Left ventricle myocardium inferior (tissue), 1 donor: ENCODE measurements at regions not wholly inside any gene's neighbourhood (a gene's known extent, or its start where the extent isn't known, plus 50 kb on each side); places are given as distances from the start of the nearest gene placed in this dataset.
"Not testable (repeated sequence)": the region's sequence is repeated elsewhere in the genome, so short reads cannot be mapped to it uniquely, and the experiment has no call there.

Experiments
- DNase-seq: peaks from one replicate; pipeline ENCODE4 v3.0.0-alpha.2; 2020
- H3K27ac ChIP-seq: fragments of 200-600 bp; replicated peaks from 2 replicates; pipeline ENCODE4 v1.8.0; 2021
- H3K27me3 ChIP-seq: fragments of 200-600 bp; 2 replicates; pipeline ENCODE4 v1.8.0; 2021; ENCODE audit warnings: low read depth
- H3K36me3 ChIP-seq: fragments of 200-600 bp; 2 replicates; pipeline ENCODE4 v1.8.0; 2021
- H3K4me1 ChIP-seq: fragments of 200-600 bp; 2 replicates; pipeline ENCODE4 v1.8.0; 2021
- H3K4me3 ChIP-seq: fragments of 200-600 bp; 2 replicates; pipeline ENCODE4 v1.8.0; 2021; ENCODE audit warnings: mild to moderate bottlenecking, moderate library complexity
- H3K9me3 ChIP-seq: fragments of 200-600 bp; replicated peaks from 2 replicates; pipeline ENCODE4 v1.8.0; 2021
- intact Hi-C: fragments of 100-400 bp; cut with micrococcal nuclease; formaldehyde crosslinking; loops from one replicate; pipeline ENCODE4 v1.11.0; 2022
- TF ChIP-seq, protein P1 (sequence below): fragments of 200-600 bp; IDR thresholded peaks from 2 replicates; pipeline ENCODE4 v1.8.0; 2021; ENCODE audit warnings: antibody characterized with exemption, mild to moderate bottlenecking, borderline replicate concordance
- donor health status: DM: no; HTN: yes; CAD: no; lungs with severe emphysema.

DNA sequence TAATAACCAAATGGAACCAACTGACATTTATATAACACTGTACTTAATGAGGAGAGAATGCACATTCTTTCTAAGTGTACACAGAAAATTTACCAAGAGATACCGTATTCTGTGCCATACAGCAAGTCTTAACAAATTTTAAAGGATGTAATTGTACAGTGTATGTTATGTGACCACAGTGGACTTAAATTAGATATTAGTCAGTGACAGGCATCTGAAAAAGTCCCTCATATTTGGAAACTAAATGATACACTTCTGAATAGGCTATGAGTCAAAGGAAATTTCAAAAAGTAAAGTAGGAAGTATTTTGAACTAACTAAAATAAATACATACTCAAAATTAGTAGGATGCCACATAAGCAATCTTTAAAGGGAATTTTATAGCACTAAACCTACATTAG is 59.6 kb upstream of the P3H2 start:
- intact Hi-C loops, result no loop called here
- Histone ChIP-seq H3K4me3 (no peak overlapping the region), H3K27ac (no peak overlapping the region), H3K27me3 (peaks cover 3% of the 10 kb centered on the region), H3K9me3 (no peaks in the 10 kb centered on the region), H3K36me3 (no peaks in the 10 kb centered on the region), H3K4me1 (no peaks in the 10 kb centered on the region)
- DNase-seq, result no peak
- TF ChIP-seq, protein P1, sequence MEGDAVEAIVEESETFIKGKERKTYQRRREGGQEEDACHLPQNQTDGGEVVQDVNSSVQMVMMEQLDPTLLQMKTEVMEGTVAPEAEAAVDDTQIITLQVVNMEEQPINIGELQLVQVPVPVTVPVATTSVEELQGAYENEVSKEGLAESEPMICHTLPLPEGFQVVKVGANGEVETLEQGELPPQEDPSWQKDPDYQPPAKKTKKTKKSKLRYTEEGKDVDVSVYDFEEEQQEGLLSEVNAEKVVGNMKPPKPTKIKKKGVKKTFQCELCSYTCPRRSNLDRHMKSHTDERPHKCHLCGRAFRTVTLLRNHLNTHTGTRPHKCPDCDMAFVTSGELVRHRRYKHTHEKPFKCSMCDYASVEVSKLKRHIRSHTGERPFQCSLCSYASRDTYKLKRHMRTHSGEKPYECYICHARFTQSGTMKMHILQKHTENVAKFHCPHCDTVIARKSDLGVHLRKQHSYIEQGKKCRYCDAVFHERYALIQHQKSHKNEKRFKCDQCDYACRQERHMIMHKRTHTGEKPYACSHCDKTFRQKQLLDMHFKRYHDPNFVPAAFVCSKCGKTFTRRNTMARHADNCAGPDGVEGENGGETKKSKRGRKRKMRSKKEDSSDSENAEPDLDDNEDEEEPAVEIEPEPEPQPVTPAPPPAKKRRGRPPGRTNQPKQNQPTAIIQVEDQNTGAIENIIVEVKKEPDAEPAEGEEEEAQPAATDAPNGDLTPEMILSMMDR, result no peak

DNA sequence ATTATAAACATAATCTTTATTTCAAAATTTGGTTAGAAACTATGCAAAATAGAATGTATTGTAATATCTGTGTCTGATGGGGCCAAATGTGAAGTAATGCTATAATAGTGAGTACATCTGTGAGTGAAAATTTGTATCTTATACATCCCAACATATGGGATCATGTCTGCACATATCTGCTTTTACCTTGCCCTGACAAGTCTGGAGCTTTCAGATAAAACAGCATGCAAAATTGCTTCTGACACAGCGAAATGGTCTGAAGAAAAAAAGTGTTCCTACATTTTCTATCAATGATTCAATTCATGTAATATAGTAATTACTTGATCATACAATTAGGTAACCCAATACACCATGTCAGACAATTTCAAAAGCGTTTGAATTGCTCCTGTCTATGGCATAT is 58.1 kb upstream of the P3H2 start:
- intact Hi-C loops, result no loop called here
- peaks cover 3% of the 10 kb centered on the region for H3K27me3 ChIP-seq

DNA sequence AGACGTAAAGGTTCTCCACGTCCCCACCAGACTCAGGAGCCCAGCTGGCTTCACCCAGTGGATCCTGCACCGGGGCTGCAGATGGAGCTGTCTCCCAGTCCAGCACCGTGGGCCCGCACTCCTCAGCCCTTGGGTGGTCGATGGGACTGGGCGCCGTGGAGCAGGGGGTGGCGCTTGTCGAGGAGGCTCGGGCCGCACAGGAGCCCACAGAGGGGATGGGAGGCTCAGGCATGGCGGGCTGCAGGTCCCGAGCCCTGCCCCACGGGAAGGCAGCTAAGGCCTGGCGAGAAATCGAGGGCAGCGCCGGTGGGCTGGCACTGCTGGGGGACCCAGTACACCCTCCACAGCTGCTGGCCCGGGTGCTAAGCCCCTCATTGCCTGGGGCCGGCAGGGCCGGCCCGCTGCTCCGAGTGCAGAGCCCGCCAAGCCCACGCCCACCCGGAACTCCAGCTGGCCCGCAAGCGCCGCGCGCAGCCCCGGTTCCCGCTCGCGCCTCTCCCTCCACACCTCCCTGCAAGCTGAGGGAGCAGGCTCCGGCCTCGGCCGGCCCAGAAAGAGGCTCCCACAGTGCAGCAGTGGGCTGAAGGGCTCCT is 56.3 kb upstream of the P3H2 start:
- DNase-seq, H3K4me1 ChIP-seq, H3K36me3 ChIP-seq, H3K9me3 ChIP-seq, H3K4me3 ChIP-seq, intact Hi-C loops, H3K27ac ChIP-seq, H3K27me3 ChIP-seq: not testable (repeated sequence)

More for the DNA sequence above, 58.1 kb upstream of the P3H2 start:
- TF ChIP-seq, protein P1, result no peak
- Histone ChIP-seq H3K27ac (no peak overlapping the region), H3K4me1 (no peaks in the 10 kb centered on the region), H3K36me3 (no peaks in the 10 kb centered on the region), H3K9me3 (no peaks in the 10 kb centered on the region), H3K4me3 (no peak overlapping the region)
- no peak for DNase-seq

DNA sequence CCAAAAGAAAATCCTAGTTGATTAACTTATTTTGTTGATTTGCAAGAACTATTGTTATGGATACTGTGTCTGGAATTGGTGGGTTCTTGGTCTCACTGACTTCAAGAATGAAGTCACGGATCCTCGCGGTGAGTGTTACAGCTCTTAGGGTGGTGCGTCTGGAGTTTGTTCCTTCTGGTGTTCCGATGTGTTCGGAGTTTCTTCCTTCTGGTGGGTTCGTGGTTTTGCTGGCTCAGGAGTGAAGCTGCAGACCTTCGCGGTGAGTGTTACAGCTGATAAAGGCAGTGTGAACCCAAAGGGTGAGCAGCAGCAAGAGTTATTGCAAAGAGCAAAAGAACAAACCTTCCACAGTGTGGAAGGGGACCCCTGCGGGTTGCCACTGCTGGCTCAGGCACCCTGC is 55.4 kb upstream of the P3H2 start:
- H3K27me3 ChIP-seq, H3K9me3 ChIP-seq, H3K27ac ChIP-seq, intact Hi-C loops, H3K36me3 ChIP-seq, H3K4me1 ChIP-seq, DNase-seq, H3K4me3 ChIP-seq: not testable (repeated sequence)

DNA sequence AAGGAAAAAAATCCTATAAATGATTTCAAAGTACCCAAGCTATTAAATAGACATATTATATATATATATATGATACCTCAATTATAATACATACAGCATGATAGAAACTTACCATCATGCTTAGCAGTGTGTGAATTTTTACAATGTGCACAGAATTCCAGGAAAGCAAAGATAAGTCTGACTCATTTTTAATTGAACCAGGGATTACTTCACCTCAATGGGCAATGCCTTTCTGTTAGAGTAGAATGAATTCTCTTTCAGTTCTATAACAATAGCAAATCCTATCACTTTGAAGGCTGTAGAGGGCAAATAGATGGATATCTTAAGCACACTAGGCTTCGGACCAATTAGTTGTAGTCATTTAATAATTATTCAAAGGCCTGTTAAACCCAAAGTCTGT is 54.8 kb upstream of the P3H2 start:
- no peak overlapping the region for H3K4me3 ChIP-seq
- no peaks in the 10 kb centered on the region for H3K4me1 ChIP-seq
- H3K27me3 ChIP-seq, result peaks cover 3% of the 10 kb centered on the region
- no peak overlapping the region for H3K27ac ChIP-seq
- intact Hi-C loops, result no loop called here
- TF ChIP-seq, protein P1, result no peak
- DNase-seq, result no peak
- no peaks in the 10 kb centered on the region for H3K9me3 ChIP-seq
- no peaks in the 10 kb centered on the region for H3K36me3 ChIP-seq

DNA sequence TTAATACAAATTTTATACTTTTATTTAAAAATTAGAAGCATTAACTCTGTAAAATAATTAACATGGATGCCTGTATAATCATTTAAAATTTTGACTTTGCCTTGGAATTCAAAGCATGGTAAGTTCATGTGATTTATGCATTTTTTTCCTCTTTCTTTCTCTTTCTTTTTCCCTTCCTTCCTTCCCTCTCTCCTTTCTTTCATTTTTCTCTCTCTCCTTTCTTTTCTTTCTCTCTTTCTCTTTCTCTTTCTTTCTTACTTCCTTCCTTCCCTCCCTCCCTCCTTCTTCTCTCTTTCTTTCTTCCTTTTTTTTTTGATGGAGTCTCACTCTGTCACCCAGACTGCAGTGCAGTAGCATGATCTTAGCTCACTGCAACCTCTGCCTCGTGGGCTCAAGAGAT is 53.8 kb upstream of the P3H2 start:
- no peak for DNase-seq
- Histone ChIP-seq H3K27me3 (peaks cover 3% of the 10 kb centered on the region), H3K4me1 (no peaks in the 10 kb centered on the region), H3K9me3 (no peaks in the 10 kb centered on the region), H3K27ac (no peak overlapping the region), H3K36me3 (no peaks in the 10 kb centered on the region), H3K4me3 (no peak overlapping the region)
- TF ChIP-seq, protein P1, result no peak
- intact Hi-C loops, result no loop called here

DNA sequence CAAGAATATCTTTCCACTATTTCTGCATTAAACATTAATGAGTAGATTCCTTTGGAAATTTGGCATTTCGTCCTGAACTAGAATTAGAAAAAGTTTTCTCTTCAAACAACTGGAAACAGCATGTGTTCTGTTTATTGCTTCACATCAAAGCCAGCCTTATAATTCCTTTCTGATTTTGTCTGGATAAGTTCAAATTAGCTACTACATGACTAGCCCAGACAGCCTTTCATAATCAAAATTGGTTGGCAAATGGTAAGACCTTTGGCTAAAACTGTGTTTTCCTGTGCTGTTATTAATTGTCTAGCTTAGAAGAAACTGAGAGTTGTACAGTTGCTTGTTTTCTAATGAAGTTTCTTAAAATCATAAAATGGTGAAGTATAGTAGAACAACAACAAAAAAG is 52.7 kb upstream of the P3H2 start:
- TF ChIP-seq, protein P1, result no peak
- Histone ChIP-seq H3K36me3 (no peaks in the 10 kb centered on the region), H3K4me1 (no peaks in the 10 kb centered on the region), H3K27ac (no peak overlapping the region), H3K9me3 (no peaks in the 10 kb centered on the region), H3K27me3 (peaks cover 3% of the 10 kb centered on the region), H3K4me3 (no peak overlapping the region)
- intact Hi-C loops, result no loop called here
- DNase-seq, result no peak
